ENCODE measurements at regions not wholly inside any gene's neighbourhood (a gene's known extent, or its start where the extent isn't known, plus 50 kb on each side); places are given as distances from the start of the nearest gene placed in this dataset.
A peak's percentile ranks its signal among the peaks of the same experiment; 100 is the strongest.

- no peak overlapping the region for H3K4me2 ChIP-seq (ENCODE audit: insufficient read depth, insufficient read length, low read length)
- Mint-ChIP-seq H3K4me1 (peaks cover 41 to 50% of the 10 kb centered on the region in 2 experiments), H3K9me3 (no peaks in the 10 kb centered on the region; a peak in 1 of 5 replicates), H3K4me3 (peak overlapping the region in 1 of 2 experiments; percentile 45; a peak in 2 of 5 replicates), H3K27ac (peak overlapping the region; percentile 5 to 44 (median 19); a peak in 3 of 7 replicates), H3K27me3 (ENCODE audit: low read depth) (no peaks in the 10 kb centered on the region), H3K36me3 (ENCODE audit: insufficient read depth in 1 of 3, low read depth in 3 of 3) (no peaks in the 10 kb centered on the region)
- H2BK120ac ChIP-seq (ENCODE audit: low read depth, low read length, poor library complexity, severe bottlenecking): no peak overlapping the region
- no peak overlapping the region for H2BK15ac ChIP-seq (ENCODE audit: low read depth, low read length)
- no peak overlapping the region for H3K27ac ChIP-seq (ENCODE audit: insufficient read length, low read depth, low read length)
- H3K79me1 ChIP-seq (ENCODE audit: insufficient read depth, low read depth, low read length, poor library complexity, severe bottlenecking): no peaks in the 10 kb centered on the region
- H3K9ac ChIP-seq (ENCODE audit: extremely low read depth, insufficient read length, low read length): no peak overlapping the region
- no peak overlapping the region for H3K14ac ChIP-seq (ENCODE audit: insufficient read depth, low read length)
- no peak overlapping the region for H3T11ph ChIP-seq (ENCODE audit: low read length)
- no peak overlapping the region for H4K5ac ChIP-seq (ENCODE audit: insufficient read length, low read depth, low read length)
- H3K23ac ChIP-seq (ENCODE audit: insufficient read length, low read depth, low read length): no peak overlapping the region
- no peak overlapping the region for H2BK12ac ChIP-seq (ENCODE audit: insufficient read length, low read depth, low read length)
- H2BK5ac ChIP-seq (ENCODE audit: insufficient read length, low read length): no peak overlapping the region
- no peaks in the 10 kb centered on the region for H3K79me2 ChIP-seq (ENCODE audit: insufficient read depth, low read length)
- no peaks in the 10 kb centered on the region for H4K20me1 ChIP-seq (ENCODE audit: control insufficient read depth, insufficient read depth, insufficient read length)
- H3K56ac ChIP-seq (ENCODE audit: insufficient read length, low read depth, low read length): no peak overlapping the region
- H3K23me2 ChIP-seq (ENCODE audit: insufficient read length, low read depth, low read length, poor library complexity, severe bottlenecking): no peaks in the 10 kb centered on the region
- H2AK5ac ChIP-seq (ENCODE audit: insufficient read length, low read length): no peak overlapping the region
- no peak for TF ChIP-seq CTCF (conservative IDR thresholded peaks at IDR 0.05)
- H4K91ac ChIP-seq (ENCODE audit: insufficient read length, low read depth, low read length): no peak overlapping the region
- H2AFZ ChIP-seq (ENCODE audit: low read length): no peak overlapping the region
- no peak overlapping the region for H2BK20ac ChIP-seq (ENCODE audit: low read depth, low read length, poor library complexity, severe bottlenecking)
- no peak overlapping the region for H4K8ac ChIP-seq (replicated peaks; ENCODE audit: insufficient read length, low read depth, low read length)
- no peak for DNase-seq
- no peaks in the 10 kb centered on the region for H3K9me3 ChIP-seq (ENCODE audit: control insufficient read depth, low read depth, low read length)
- peaks cover 8% of the 10 kb centered on the region for H3K4me1 ChIP-seq (ENCODE audit: insufficient read depth, low read length)
- no peaks in the 10 kb centered on the region for H3K27me3 ChIP-seq (ENCODE audit: insufficient read depth, low read length)
- no CpG with 5 or more reads among the region's 8 CpGs for WGBS (ENCODE audit: extremely low coverage, insufficient read length, low lambda C conversion rate)
- H3K4ac ChIP-seq (ENCODE audit: low read depth, low read length): no peak overlapping the region
- no peak overlapping the region for H3K18ac ChIP-seq (ENCODE audit: insufficient read length, low read depth, low read length)
Measured at GRCh38 chr3:71876135-71877105, 91.5 kb upstream of the PROK2 start.

Measured in H9 (cell line).